ENCODE measurements at regions not wholly inside any gene's neighbourhood (a gene's known extent, or its start where the extent isn't known, plus 50 kb on each side); places are given as distances from the start of the nearest gene placed in this dataset.
"Not testable (repeated sequence)": the region's sequence is repeated elsewhere in the genome, so short reads cannot be mapped to it uniquely, and the experiment has no call there.

- Histone ChIP-seq H3K36me3 (ENCODE audit: insufficient read depth, low read length) (no peaks in the 10 kb centered on the region), H3K4me2 (ENCODE audit: insufficient read depth, low read length) (no peak overlapping the region), H3K27me3 (ENCODE audit: insufficient read depth, low read length) (no peaks in the 10 kb centered on the region), H3K79me2 (ENCODE audit: insufficient read depth, low read length) (no peaks in the 10 kb centered on the region), H3K27ac (ENCODE audit: low read depth, low read length) (no peak overlapping the region), H2AFZ (ENCODE audit: low read length) (no peak overlapping the region), H3K4me3 (ENCODE audit: insufficient read depth, low read length) (no peak overlapping the region), H3K4me1 (ENCODE audit: insufficient read depth, low read length) (peaks cover 13% of the 10 kb centered on the region), H3K9me3 (ENCODE audit: low read depth, low read length) (no peaks in the 10 kb centered on the region), H4K20me1 (ENCODE audit: insufficient read depth, low read length) (no peaks in the 10 kb centered on the region)
- no peak for DNase-seq (ENCODE audit: insufficient read length, low spot score, missing footprints)
- TF ChIP-seq CTCF (IDR thresholded peaks at IDR 0.05; ENCODE audit: extremely low read depth, low read depth, low read length), result no peak
Observed at GRCh38 chr15:39255760-39256159, 325.1 kb upstream of the THBS1 start.

GRCh38 chr15:39260391-39260790 is 320.5 kb upstream of the THBS1 start:
- H4K20me1 ChIP-seq (ENCODE audit: insufficient read depth, low read length), result no peaks in the 10 kb centered on the region
- no peak for TF ChIP-seq CTCF (IDR thresholded peaks at IDR 0.05; ENCODE audit: extremely low read depth, low read depth, low read length)
- no peak overlapping the region for H3K4me2 ChIP-seq (ENCODE audit: insufficient read depth, low read length)
- H2AFZ ChIP-seq (ENCODE audit: low read length), result no peak overlapping the region
- H3K79me2 ChIP-seq (ENCODE audit: insufficient read depth, low read length), result no peaks in the 10 kb centered on the region
- no peak overlapping the region for H3K4me3 ChIP-seq (ENCODE audit: insufficient read depth, low read length)
- H3K9me3 ChIP-seq (ENCODE audit: low read depth, low read length), result no peaks in the 10 kb centered on the region
- peak overlapping the region; percentile 96 for H3K27ac ChIP-seq (ENCODE audit: low read depth, low read length)
- no peak for DNase-seq (ENCODE audit: insufficient read length, low spot score, missing footprints)
- H3K36me3 ChIP-seq (ENCODE audit: insufficient read depth, low read length), result no peaks in the 10 kb centered on the region
- H3K27me3 ChIP-seq (ENCODE audit: insufficient read depth, low read length), result no peaks in the 10 kb centered on the region
- H3K4me1 ChIP-seq (ENCODE audit: insufficient read depth, low read length), result peaks cover 25% of the 10 kb centered on the region

- H3K4me3 ChIP-seq (ENCODE audit: insufficient read depth, low read length), result no peak overlapping the region
- H3K4me1 ChIP-seq (ENCODE audit: insufficient read depth, low read length), result peaks cover 26% of the 10 kb centered on the region
- no peak overlapping the region for H3K4me2 ChIP-seq (ENCODE audit: insufficient read depth, low read length)
- H3K79me2 ChIP-seq (ENCODE audit: insufficient read depth, low read length), result no peaks in the 10 kb centered on the region
- no peak for TF ChIP-seq CTCF (IDR thresholded peaks at IDR 0.05; ENCODE audit: extremely low read depth, low read depth, low read length)
- H3K27me3 ChIP-seq (ENCODE audit: insufficient read depth, low read length), result no peaks in the 10 kb centered on the region
- no peaks in the 10 kb centered on the region for H4K20me1 ChIP-seq (ENCODE audit: insufficient read depth, low read length)
- DNase-seq (ENCODE audit: insufficient read length, low spot score, missing footprints), result no peak
- no peaks in the 10 kb centered on the region for H3K36me3 ChIP-seq (ENCODE audit: insufficient read depth, low read length)
- H3K9me3 ChIP-seq (ENCODE audit: low read depth, low read length), result no peaks in the 10 kb centered on the region
- no peak overlapping the region for H2AFZ ChIP-seq (ENCODE audit: low read length)
- peak overlapping the region; percentile 96 for H3K27ac ChIP-seq (ENCODE audit: low read depth, low read length)
Observed at GRCh38 chr15:39260791-39261190, 320.1 kb upstream of the THBS1 start.

GRCh38 chr15:39261397-39262183 is 319.3 kb upstream of the THBS1 start:
- H3K36me3 ChIP-seq (ENCODE audit: insufficient read depth, low read length); H4K20me1 ChIP-seq (ENCODE audit: insufficient read depth, low read length); H3K9me3 ChIP-seq (ENCODE audit: low read depth, low read length); H3K4me2 ChIP-seq (ENCODE audit: insufficient read depth, low read length); H2AFZ ChIP-seq (ENCODE audit: low read length); DNase-seq (ENCODE audit: insufficient read length, low spot score, missing footprints); H3K79me2 ChIP-seq (ENCODE audit: insufficient read depth, low read length); H3K4me3 ChIP-seq (ENCODE audit: insufficient read depth, low read length); H3K27me3 ChIP-seq (ENCODE audit: insufficient read depth, low read length): not testable (repeated sequence)
- Histone ChIP-seq H3K4me1 (ENCODE audit: insufficient read depth, low read length) (peaks cover 26% of the 10 kb centered on the region), H3K27ac (ENCODE audit: low read depth, low read length) (peak overlapping the region; percentile 96)

GRCh38 chr15:39262995-39263772 is 317.7 kb upstream of the THBS1 start:
- Histone ChIP-seq H3K27ac (ENCODE audit: low read depth, low read length) (peak overlapping the region; percentile 96), H3K4me1 (ENCODE audit: insufficient read depth, low read length) (peaks cover 26% of the 10 kb centered on the region)
- not testable (repeated sequence) for H4K20me1 ChIP-seq (ENCODE audit: insufficient read depth, low read length); H3K9me3 ChIP-seq (ENCODE audit: low read depth, low read length); H3K79me2 ChIP-seq (ENCODE audit: insufficient read depth, low read length); H3K4me2 ChIP-seq (ENCODE audit: insufficient read depth, low read length); H3K27me3 ChIP-seq (ENCODE audit: insufficient read depth, low read length); H3K36me3 ChIP-seq (ENCODE audit: insufficient read depth, low read length); H3K4me3 ChIP-seq (ENCODE audit: insufficient read depth, low read length); H2AFZ ChIP-seq (ENCODE audit: low read length); DNase-seq (ENCODE audit: insufficient read length, low spot score, missing footprints)

Measured in osteoblast (primary cell).